ENCODE measurements at regions not wholly inside any gene's neighbourhood (a gene's known extent, or its start where the extent isn't known, plus 50 kb on each side); places are given as distances from the start of the nearest gene placed in this dataset.

- DNase-seq = no peak
These were observed 188.2 kb downstream of the MN1 start for GRCh38 chr22:27613099-27614005.

GRCh38 chr22:27614006-27614649, 187.4 kb downstream of the MN1 start:
- DNase-seq = no peak

- DNase-seq = no peak
These were observed 186.9 kb downstream of the MN1 start for GRCh38 chr22:27614650-27615007.

- no peak for DNase-seq
These were observed 186.1 kb downstream of the MN1 start for GRCh38 chr22:27615408-27615807.

- DNase-seq = no peak
These were observed 185.5 kb downstream of the MN1 start for GRCh38 chr22:27616033-27616432.

DNA sequence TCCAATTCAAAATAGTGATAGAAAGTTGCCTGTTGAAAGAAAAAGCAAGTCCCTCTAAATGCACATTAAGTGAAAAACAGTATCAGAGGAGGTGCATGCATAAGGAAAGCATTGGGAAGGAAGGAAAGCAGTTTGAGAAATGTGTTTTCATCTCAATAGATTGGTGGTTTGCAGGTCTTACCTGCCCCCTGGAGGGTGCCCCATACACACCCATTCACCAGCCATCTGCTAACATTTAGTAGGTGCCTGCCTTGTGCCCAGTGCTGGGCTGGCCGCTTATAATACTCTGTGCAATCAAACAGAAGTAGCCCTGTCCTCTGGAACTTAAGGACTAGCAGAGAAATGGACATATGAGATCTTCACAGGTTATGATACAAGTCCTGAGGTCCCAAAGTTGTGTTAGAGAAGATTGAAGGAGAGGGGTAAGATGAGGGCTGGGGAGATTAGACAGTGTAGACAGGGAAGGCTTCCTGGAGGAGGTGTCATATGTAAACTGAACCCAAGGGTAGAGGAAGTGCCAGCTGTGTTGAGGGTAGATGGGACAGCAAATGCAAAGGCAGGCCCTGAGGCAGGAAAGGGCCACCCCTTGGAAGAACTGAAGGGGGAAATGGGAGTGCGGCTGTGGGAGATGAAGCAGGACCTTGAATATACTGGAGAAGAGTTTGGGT, 184.2 kb downstream of the MN1 start:
- no peak for DNase-seq

DNA sequence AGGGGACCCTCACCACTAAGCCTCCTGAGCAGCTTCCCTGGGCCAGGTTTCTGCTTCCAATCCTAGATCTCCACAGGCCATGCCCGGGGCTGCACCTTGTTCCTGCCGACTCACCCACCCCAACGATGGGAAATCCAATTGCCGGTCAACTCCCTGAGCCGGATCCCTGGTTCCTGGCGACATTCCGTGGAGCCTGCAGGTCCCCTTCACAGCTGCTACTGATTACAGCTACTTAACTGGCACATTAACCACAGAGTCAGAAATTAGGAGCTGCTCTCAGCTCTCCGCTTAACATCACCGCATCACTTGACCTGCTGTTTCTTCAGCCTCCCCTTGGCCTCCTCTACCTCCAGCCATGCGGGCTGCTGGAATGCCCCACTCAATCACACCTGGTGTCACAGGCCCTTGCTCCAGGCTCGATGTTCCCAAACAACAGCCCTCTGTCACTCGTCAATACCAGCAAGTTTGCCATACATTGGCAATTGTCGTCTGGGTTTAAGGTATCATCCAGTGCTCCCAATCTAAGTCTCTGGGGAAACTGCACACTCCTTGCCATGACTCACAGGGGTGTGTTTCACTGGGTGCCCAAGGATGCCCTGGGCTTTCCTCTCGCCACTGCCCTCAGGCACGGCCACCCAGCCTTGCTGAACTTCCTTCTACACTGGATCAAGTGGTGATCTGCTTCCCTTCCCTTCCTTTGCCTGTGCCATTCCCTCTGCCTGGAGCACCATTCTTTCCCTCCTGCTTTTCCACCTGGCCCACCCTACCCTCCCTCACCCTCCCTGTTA, 181.0 kb downstream of the MN1 start:
- no peak for DNase-seq

- no peak for DNase-seq
These were observed 180.0 kb downstream of the MN1 start for GRCh38 chr22:27621486-27622070.

DNA sequence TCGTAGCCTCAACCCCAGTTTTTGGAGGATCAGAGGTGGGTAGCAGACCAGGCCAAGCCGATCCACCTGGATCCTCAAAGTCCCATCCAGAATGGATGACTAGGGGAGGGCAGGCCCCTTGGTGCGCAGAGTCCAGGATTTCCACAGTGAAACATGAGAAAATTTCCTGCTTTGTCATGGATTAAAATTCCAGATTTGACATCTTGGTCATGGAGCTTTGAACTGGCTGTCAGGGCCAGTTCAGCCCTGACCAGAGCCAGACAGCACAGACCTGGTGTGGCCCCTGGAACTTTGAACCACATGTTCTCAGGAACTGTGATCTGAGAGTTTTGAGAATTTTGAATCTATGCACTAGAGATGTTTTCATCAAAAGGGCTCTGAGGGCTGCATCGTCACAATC, 177.5 kb downstream of the MN1 start:
- no peak for DNase-seq

- DNase-seq = no peak
These were observed 176.9 kb downstream of the MN1 start for GRCh38 chr22:27624705-27625104.

GRCh38 chr22:27625769-27626674, 175.5 kb downstream of the MN1 start:
- no peak for DNase-seq

DNA sequence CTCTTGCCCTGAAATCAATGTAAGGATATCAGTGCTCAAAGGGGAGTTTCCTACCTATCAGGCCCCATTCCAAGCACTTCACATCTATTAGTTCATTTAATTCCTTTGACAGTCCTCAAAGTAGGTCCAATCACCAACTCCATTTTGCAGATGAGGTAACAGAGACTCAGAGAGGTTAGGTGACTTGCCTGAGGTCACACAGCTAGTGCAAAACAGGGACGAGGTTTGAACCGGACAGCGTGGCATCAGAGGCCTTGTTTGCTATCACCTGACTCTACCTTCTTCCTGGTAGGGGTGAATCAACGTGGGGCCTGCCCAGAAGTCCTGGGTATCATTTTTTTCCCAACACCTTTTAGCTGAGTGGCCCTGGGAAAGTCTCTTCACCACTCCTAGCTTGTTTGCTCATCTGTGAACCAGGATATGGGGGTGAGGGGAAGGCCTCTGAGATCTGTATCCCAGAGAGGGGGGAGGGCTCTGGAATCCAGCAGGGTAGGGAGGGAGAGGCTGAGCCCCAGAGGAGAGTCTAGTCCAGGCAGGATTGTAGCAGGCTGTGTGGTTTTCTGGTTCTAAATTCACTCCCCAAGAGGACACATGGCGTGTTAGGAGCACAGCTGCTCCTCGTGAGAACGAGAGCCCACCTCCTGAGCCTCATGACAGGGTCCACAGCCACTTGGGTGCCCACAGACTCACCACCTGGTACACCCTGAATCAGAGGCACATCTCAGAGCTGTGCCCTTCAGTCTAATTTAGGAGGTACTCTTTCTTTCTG, 174.7 kb downstream of the MN1 start:
- DNase-seq = no peak

- no peak for DNase-seq
These were observed 174.1 kb downstream of the MN1 start for GRCh38 chr22:27627444-27627833.

DNA sequence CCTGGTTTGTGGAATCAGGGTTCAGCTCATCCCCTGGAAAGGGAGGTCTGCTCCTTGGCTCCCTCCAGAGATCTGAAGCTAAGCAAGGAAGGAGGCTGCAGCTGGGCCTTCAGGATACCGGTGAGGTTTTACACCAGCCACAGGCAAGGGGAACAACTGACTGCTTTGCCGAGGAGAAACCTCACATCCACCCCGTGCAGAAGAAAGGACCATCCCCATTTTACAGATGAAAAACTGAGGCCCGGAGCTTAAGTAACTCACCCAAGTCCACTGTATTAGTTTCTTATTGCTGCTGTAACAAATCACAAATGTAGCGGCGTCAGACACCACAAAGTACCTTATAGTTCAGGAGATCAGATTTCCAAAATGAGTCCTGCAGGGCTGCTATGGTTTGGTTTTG, 173.7 kb downstream of the MN1 start:
- no peak for DNase-seq

- no peak for DNase-seq
These were observed 173.2 kb downstream of the MN1 start for GRCh38 chr22:27628341-27628740.

DNA sequence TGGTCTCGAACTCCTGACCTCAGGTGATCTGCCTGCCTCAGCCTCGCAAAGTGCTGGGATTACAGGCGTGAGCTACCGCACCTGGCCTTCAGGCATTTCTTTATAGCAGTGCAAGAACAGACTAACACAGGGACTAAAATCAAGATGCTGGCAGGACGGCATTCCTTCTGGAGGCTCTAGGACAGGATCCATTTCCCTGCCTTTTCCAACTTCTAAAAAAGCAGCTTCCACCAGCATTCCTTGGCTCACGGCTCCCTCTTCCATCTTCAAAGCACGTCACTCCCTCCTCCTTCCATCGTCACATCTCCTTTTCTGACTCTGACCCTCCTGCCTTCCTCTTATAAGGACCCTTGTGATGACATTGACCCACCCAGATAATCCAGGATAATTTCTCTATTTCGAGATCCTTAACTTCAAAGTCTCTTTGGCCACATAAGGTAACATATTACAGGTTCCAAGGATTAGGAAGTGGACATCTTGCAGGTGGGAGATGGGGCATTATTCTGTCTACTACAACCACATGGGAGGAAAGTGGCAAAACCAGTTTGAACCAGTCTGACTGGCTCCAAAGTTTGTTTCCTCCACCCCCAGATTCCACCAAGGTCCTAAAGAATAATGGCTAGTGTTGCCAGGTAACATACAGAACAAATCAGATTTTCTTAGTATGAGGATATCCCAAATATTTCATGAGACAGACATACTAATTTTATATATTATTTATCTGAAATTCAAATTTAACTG, 172.5 kb downstream of the MN1 start:
- no peak for DNase-seq

- DNase-seq = no peak
These were observed 171.5 kb downstream of the MN1 start for GRCh38 chr22:27629908-27630673.

DNA sequence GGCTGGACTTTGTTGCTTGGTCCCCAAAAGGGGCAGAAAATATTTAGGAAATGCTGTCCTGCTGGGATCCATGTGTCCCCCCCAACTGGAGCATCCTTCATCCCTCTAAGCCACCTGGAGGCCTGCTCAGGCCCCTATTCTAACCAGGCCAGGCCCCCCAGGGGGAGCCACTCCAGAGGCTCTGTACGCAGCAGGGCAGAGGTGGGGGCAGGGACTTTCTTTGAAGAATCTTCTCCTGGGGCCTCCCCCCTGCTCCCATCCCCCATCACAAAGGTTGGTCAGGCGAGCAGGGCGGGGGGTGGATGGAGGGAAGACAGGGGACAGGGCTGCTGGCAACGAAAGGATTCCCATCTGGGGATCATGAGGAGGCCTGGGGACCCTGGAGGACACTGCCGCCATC, 170.8 kb downstream of the MN1 start:
- DNase-seq = no peak

DNA sequence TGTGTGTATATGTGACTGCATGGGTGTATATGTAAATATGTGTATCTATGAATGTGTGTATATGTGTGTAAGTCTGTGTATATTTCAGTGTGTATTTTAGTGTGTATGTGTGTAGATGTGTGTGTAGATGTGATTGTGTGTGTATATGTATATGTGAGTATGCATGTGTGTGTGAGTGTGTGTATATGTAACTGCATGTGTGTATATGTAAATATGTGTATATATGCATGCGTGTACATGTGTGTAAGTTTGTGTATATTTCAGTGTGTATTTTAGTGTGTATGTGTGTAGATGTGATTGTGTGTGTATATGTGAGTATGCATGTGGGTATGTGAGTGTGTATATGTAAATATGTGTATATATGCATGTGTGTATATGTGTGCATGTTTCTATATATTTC, 169.9 kb downstream of the MN1 start:
- DNase-seq = no peak

Measured in T-helper 2 cell (primary cell).